ENCODE measurements at regions not wholly inside any gene's neighbourhood (a gene's known extent, or its start where the extent isn't known, plus 50 kb on each side); places are given as distances from the start of the nearest gene placed in this dataset.

- Histone ChIP-seq H3K36me3 (ENCODE audit: control insufficient read depth in 2 of 2, insufficient read depth in 1 of 2, low read length in 2 of 2) (no peaks in the 10 kb centered on the region), H3K4me3 (ENCODE audit: low read depth, low read length) (no peak overlapping the region), H3K4me1 (ENCODE audit: control insufficient read depth, insufficient read depth, low read length) (no peaks in the 10 kb centered on the region), H3K27ac (ENCODE audit: extremely low read depth, low read depth, low read length) (no peak overlapping the region), H3K9me3 (ENCODE audit: control insufficient read depth, insufficient read depth, low read depth, low read length) (no peaks in the 10 kb centered on the region)
- POLR2A ChIA-PET = no interaction called here
- TF ChIP-seq ZNF776 (tag by site-specific recombination; IDR thresholded peaks at IDR 0.05; ENCODE audit: borderline replicate concordance) (no peak), RBAK (tag by site-specific recombination; IDR thresholded peaks at IDR 0.05) (no peak), ZNF266 (tag by site-specific recombination; IDR thresholded peaks at IDR 0.05; ENCODE audit: low read depth) (no peak), ZBTB8A (tag by site-specific recombination; IDR thresholded peaks at IDR 0.05) (no peak), ZNF121 (tag by site-specific recombination; IDR thresholded peaks at IDR 0.05) (no peak), ZNF513 (tag by site-specific recombination; IDR thresholded peaks at IDR 0.05) (no peak), REST (tag by site-specific recombination; IDR thresholded peaks at IDR 0.05) (no peak), ZNF16 (tag by site-specific recombination; IDR thresholded peaks at IDR 0.05; ENCODE audit: low read depth) (no peak), GLIS1 (tag by site-specific recombination; IDR thresholded peaks at IDR 0.05) (no peak), ZNF514 (tag by site-specific recombination; IDR thresholded peaks at IDR 0.05) (no peak), ZBTB49 (tag by site-specific recombination; IDR thresholded peaks at IDR 0.05; ENCODE audit: low read depth) (no peak)
- CTCF ChIA-PET = no interaction called here
These were observed 496.4 kb downstream of the BRD1 start for GRCh38 chr22:49331223-49331815.

- no peak for TF ChIP-seq ZNF514 (tag by site-specific recombination; IDR thresholded peaks at IDR 0.05)
- no peak for TF ChIP-seq OSR2 (tag by site-specific recombination; IDR thresholded peaks at IDR 0.05)
- no peak for TF ChIP-seq ZNF23 (tag by site-specific recombination; IDR thresholded peaks at IDR 0.05; ENCODE audit: borderline replicate concordance)
- TF ChIP-seq ZNF48 (tag by site-specific recombination; IDR thresholded peaks at IDR 0.05) = no peak
- TF ChIP-seq KLF10 (tag by site-specific recombination; IDR thresholded peaks at IDR 0.05) = no peak
- no peak for TF ChIP-seq ZNF830 (tag by site-specific recombination; IDR thresholded peaks at IDR 0.05; ENCODE audit: low read depth)
- TF ChIP-seq ZNF660 (tag by site-specific recombination; IDR thresholded peaks at IDR 0.05) = no peak
- no peak for TF ChIP-seq ZNF548 (tag by site-specific recombination; IDR thresholded peaks at IDR 0.05)
- no peak for TF ChIP-seq ZNF791 (tag by site-specific recombination; IDR thresholded peaks at IDR 0.05)
- TF ChIP-seq SP3 (tag by site-specific recombination; IDR thresholded peaks at IDR 0.05) = no peak
- H3K9me3 ChIP-seq (ENCODE audit: control insufficient read depth, insufficient read depth, low read depth, low read length) = no peaks in the 10 kb centered on the region
- no peaks in the 10 kb centered on the region for H3K4me1 ChIP-seq (ENCODE audit: control insufficient read depth, insufficient read depth, low read length)
- no peaks in the 10 kb centered on the region for H3K36me3 ChIP-seq (ENCODE audit: control insufficient read depth in 2 of 2, insufficient read depth in 1 of 2, low read length in 2 of 2)
- no peak overlapping the region for H3K27ac ChIP-seq (ENCODE audit: extremely low read depth, low read depth, low read length)
- ChIA-PET POLR2A (no interaction called here), CTCF (no interaction called here)
- H3K4me3 ChIP-seq (ENCODE audit: low read depth, low read length) = no peak overlapping the region
These were observed 497.1 kb downstream of the BRD1 start for GRCh38 chr22:49330421-49331222.
